GM21367 (cell line): ENCODE measurements at regions not wholly inside any gene's neighbourhood (a gene's known extent, or its start where the extent isn't known, plus 50 kb on each side); places are given as distances from the start of the nearest gene placed in this dataset.

Experiments used
- ATAC-seq: cut with Tn5 transposase; IDR thresholded peaks from one replicate; pipeline ENCODE4 v1.9.1; 2021; ENCODE audit not compliant: unreplicated experiment

- ATAC-seq = no peak
Observed at GRCh38 chr13:50664951-50665350, 178.5 kb downstream of the DLEU7 start.

DNA sequence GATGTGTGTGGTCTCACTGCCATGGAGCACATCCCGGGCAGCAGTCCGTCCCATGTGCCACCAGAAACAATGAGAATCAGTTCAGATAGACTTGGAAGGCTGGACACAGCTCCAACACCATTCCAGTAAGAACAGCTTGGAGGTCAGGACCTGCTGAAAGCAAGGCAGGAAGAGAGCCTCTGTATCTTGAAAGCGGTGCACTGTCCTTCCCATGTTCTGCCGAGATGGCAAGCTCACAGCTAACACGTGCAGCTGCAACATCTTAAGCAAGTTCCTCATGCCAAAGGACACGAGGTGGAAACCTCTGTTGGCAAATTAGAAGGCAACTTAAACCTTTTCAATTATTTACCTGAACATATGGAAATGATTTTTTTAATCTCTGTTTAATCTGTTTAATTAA is 175.4 kb downstream of the DLEU7 start:
- ATAC-seq = no peak

DNA sequence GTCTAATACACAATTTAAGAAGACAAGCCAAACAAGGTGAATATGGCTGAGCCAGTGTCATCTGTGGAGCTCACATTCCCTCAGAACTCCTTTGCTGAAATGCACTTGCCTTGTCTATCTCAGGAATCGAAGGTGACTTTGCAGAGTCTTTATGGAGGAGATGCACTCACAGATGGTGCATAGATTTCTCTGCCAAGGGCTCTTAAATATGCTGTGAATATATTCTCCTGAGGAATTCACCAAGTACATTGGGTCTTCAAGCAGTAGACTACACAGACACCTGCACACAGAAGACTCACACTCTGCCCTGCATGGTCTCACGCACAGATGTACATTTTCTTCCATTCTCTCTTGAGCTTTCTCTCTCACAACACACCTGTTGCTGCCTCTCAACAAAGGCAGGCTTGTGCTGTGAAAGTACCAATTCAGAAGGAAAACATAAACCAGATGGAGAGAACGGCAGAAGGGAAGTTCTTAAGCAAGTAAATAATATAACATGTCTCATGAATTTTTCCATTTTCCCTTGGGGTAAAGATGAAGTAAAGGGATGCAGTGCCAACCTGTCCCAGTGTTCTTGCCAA is 174.7 kb downstream of the DLEU7 start:
- ATAC-seq = no peak

DNA sequence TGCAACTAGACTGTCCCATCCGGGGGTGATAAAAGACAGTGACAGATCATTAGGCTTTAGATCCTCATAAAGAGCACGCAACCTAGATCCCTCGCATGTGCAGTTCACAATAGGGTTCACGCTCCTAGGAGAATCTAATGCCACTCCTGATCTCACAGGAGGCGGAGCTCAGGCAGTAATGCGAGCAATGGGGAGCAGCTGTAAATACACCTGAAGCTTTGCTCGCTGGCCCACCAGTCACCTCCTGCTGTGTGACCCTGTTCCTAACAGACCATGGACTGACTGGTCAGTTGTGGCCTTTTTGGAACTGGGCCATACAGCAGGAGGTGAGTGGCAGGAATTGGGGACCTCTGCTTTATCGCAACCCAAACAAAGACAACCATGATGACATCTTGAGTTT is 173.2 kb downstream of the DLEU7 start:
- no peak for ATAC-seq

DNA sequence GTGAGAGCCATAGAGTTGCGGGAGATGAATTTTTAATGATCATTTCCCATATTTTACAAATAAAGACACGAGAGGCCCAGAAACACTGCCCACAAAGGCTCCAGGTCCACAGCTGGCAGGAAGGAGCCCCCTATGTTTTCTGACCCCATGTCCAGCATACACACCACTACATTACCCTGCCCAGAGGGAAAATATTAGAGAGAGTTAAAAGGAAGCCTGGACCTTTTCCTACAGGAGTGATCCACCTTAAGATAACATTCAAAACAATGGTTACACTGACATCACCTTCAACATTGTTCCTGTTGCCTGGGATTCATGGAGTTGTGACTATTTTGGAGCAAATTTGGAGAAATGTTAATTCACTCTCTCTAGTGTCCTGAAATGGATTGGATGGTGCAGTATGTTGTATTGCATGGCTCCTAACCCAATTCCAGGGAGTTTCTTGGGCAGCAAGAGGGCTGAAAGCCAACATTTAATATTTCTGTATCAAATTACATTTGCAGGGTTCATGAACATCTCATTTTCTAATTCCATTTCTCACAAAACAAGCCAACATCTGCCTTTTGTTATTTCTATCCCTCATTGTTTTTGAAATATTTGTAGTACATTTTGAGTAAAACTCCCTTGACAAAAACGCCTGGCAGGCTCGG is 172.5 kb downstream of the DLEU7 start:
- ATAC-seq = no peak

- no peak for ATAC-seq
Observed at GRCh38 chr13:50671497-50671850, 172.0 kb downstream of the DLEU7 start.

- ATAC-seq = no peak
Observed at GRCh38 chr13:50672025-50672424, 171.5 kb downstream of the DLEU7 start.

DNA sequence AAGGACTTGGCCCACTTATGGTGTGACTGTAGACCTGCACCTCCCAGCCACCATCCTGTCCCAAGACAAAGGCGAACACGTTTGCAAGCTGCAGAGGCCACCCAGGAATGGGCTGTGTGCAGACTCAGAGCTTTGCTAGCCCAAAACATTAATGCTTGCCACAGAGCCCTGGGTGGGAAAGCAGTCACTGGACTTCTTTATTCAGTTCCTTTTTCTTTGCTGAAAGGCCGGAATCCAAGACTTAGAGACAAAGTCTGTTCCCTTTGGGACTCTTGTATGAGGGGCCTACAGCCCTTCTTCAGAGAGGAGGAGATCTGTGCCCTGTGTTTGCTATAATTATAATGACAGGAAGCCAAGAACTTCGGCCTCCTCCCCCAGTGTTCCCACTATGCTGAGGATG is 167.8 kb downstream of the DLEU7 start:
- ATAC-seq = no peak

- no peak for ATAC-seq
Observed at GRCh38 chr13:50676602-50677001, 166.9 kb downstream of the DLEU7 start.

GRCh38 chr13:50677258-50677657 is 166.2 kb downstream of the DLEU7 start:
- no peak for ATAC-seq

DNA sequence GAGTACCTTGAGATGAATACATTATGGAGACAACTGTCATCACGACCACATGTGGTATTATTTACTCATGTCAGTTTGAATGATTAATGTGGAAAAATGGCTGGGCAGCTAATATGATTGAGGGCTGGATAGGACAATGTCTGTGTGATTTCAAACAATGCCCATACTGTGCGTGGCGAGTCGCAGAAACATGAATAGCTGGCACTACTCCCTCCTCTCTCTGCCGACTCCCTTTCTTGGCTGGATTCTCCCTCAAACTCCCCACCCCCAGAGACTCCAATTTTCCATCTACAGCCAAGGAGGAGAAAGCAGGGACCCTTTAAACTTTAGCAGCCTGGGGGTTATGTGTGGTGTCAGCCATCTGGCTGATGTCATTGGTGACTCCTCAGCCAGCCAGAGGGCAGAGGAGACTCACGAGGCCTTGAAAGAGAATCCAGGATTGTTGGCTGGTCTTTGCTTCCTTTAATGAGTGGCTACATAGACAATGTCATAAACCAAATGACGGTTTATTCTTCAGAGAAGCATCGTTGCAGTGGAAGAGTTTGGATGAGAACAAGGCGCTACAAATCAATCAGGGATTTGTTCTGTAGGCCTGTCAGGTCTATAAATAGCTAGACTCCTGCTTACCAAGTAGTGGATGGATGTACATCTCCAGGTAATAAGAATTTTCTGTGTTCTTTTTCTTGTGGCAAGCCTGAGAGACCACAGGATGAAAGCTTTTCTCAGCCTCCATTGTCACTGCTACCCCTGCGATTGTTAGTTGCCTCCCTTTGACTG is 165.6 kb downstream of the DLEU7 start:
- ATAC-seq = no peak

DNA sequence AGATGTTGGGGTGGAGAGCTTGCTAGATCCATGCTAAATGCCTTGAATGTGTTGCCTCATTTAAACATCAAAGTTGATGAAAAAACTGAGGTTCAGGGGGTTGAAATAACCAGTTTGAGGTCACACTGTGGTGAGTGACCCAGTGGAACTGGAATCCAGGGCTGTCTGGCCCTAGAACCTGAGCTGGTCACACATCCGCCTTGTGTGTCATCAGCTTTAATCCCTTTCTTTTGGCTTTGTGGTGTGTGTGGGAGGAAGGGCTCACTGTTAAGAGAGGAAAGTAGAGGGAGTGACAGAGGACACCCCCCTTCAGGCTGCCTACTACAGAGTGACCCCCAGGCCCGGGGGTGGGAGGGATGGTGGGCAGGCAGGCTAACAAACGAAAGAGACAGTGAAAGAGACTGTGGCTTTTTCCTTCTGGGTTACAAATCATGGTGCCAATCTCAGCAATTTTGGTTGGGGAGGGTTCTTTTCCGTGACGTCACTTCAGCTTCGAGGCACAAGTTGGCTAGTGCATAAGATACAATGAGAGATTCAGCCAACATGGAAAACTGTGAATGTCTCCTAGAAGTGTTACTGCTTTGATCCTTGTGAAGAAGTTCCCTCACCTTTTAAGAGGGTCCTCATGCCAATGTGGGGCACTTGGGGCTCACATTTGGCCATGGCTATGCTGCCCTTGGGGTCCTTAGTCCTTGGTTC is 164.9 kb downstream of the DLEU7 start:
- no peak for ATAC-seq

DNA sequence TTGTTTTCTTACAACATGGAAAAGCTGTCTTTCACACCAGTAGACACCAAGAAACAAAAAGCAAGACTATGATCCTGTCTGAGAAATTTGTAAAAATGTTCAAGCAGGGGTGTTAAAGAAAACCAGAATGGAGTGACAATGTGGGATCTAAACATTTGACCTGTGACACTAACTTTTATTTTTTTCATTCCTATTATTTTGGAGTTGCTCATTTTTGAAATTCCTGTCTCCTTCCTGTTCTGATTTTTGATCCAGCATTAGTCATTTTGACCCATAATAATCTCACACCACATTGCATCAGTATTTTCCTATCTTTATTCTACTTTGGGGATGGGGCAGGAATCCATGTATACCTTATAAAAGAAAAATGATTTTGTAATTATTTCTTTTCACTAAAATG is 164.2 kb downstream of the DLEU7 start:
- no peak for ATAC-seq

- no peak for ATAC-seq
Observed at GRCh38 chr13:50682002-50682401, 161.5 kb downstream of the DLEU7 start.

DNA sequence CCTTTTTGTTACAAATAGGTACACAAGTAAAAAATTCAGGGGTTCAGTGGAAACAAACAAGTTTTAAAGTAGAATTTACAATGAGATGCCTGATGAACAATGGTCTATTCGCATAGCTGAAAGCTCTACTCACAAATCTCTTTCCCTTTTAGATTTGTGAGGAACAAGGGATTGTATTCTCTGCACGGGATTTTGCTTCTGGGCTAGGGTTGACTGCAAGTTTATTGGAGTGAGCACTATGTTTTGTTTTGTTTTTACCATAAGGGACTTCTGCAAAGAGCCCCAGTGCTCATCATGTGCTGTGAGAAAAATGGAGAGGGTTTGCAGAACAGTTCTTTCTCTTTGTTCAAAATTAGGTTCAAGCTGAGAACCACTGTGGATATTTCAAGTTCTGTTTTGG is 160.5 kb downstream of the DLEU7 start:
- no peak for ATAC-seq

- ATAC-seq = no peak
Observed at GRCh38 chr13:50684366-50684765, 159.1 kb downstream of the DLEU7 start.

GRCh38 chr13:50685491-50685890 is 158.0 kb downstream of the DLEU7 start:
- ATAC-seq = no peak

DNA sequence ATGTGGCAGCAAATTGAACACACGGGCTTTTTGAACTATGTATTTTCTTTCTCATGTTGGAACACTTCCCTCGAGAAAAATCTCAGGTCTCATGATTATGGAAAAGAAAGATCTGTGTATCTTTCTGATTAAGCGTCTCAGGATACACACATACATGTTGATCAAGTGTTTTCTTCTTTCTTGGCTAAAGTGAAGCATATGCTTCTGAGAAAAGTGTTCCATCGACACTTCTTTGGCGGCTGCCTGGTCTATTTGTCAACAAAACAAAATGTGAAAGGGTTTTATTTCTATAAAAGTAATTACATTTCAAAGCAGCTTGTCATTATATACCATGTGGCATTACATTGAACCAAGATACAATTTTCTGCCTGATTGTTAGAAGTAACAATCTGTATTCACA is 157.5 kb downstream of the DLEU7 start:
- no peak for ATAC-seq

DNA sequence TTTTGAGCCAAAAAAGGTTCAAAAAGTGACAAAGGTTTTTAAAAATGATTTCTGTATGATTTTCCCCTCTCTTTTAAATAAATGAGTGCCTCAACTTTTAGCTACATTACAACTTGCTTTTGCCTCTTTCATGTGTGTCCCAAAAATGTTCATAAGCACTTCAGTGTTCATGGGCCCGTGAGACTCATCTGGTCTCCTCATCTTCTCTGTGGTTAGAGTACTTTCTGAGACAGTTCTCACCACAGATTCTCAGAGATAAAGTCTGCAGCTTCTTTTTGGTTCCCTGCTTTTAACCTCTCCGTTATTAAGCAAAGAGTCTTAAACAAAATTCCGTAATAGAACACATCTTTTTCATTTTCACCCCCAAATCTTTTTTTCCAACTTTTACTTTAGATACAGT is 156.9 kb downstream of the DLEU7 start:
- ATAC-seq = no peak

GRCh38 chr13:50687545-50687944 is 155.9 kb downstream of the DLEU7 start:
- ATAC-seq = no peak

GRCh38 chr13:50690006-50690405 is 153.5 kb downstream of the DLEU7 start:
- ATAC-seq = no peak

GRCh38 chr13:50691176-50691680 is 152.3 kb downstream of the DLEU7 start:
- no peak for ATAC-seq
